ENCODE measurements at regions not wholly inside any gene's neighbourhood (a gene's known extent, or its start where the extent isn't known, plus 50 kb on each side); places are given as distances from the start of the nearest gene placed in this dataset.

DNA sequence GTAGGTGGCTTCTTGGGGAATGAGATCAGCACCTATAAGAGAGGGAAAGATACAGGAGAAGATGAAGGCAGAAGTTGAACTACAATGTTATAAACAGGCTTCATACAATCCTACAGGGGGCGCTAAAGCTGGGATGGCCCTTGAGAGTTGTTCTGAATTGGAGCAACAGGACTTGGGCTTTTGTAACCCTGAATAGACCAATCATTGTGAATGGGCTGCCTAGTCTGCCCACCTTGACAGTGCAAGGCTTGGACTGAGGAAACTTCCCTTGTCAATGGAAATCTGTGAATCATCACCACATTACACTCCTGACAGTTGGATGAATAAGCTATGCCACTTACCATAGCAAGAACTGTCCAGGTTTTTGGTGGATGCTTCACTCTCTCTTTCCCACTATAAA, 306.1 kb downstream of the KCNC2 start:
- no peak for ATAC-seq
- no peak for TF ChIP-seq GLIS3 (CRISPR knock-in tag; IDR thresholded peaks at IDR 0.05)
- TF ChIP-seq CSRNP3 (CRISPR knock-in tag; IDR thresholded peaks at IDR 0.05) = no peak
- no peak for TF ChIP-seq CSDC2 (CRISPR knock-in tag; IDR thresholded peaks at IDR 0.05)
- TF ChIP-seq ESRRG (CRISPR knock-in tag; IDR thresholded peaks at IDR 0.05) = no peak
- no peak for TF ChIP-seq TSHZ2 (CRISPR knock-in tag; IDR thresholded peaks at IDR 0.05)
- TF ChIP-seq TCF4 (CRISPR knock-in tag; IDR thresholded peaks at IDR 0.05; ENCODE audit: borderline replicate concordance) = no peak
- no peak for TF ChIP-seq RARB (CRISPR knock-in tag; IDR thresholded peaks at IDR 0.05)

DNA sequence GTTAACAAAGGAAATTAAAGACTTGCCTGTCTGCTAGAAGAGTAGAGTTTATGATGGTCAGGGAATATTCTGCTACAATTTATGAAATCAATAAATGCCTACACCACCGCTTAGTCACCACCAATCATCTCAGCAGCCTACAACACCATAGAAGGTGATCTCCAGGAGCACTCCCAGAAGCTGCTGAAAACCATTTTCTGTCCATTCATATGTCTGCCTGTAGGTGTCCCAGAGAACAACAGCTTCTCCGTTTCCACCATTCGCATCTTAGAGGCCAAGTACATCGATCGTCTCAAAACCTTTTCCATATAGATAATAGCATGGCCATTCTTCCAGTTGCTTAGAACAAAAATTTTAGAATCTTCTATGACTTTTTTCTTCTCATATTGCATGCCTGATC, 303.4 kb downstream of the KCNC2 start:
- TF ChIP-seq ESRRG (CRISPR knock-in tag; IDR thresholded peaks at IDR 0.05) = no peak
- TF ChIP-seq RARB (CRISPR knock-in tag; IDR thresholded peaks at IDR 0.05) = no peak
- no peak for TF ChIP-seq CSRNP3 (CRISPR knock-in tag; IDR thresholded peaks at IDR 0.05)
- TF ChIP-seq ZFP3 (CRISPR knock-in tag; IDR thresholded peaks at IDR 0.05) = no peak
- no peak for TF ChIP-seq ZNF8 (CRISPR knock-in tag; IDR thresholded peaks at IDR 0.05)
- TF ChIP-seq ZNF565 (CRISPR knock-in tag; conservative IDR thresholded peaks at IDR 0.05; ENCODE audit: low read depth) = no peak
- TF ChIP-seq SNAI2 (CRISPR knock-in tag; IDR thresholded peaks at IDR 0.05) = no peak
- no peak for TF ChIP-seq ZNF70 (CRISPR knock-in tag; IDR thresholded peaks at IDR 0.05)
- no peak for TF ChIP-seq ARNTL (CRISPR knock-in tag; IDR thresholded peaks at IDR 0.05; ENCODE audit: borderline replicate concordance, low read depth)
- no peak for TF ChIP-seq CSDC2 (CRISPR knock-in tag; IDR thresholded peaks at IDR 0.05)
- no peak for TF ChIP-seq TCF4 (CRISPR knock-in tag; IDR thresholded peaks at IDR 0.05; ENCODE audit: borderline replicate concordance)
- TF ChIP-seq ZFP30 (CRISPR knock-in tag; IDR thresholded peaks at IDR 0.05) = no peak
- TF ChIP-seq GLIS3 (CRISPR knock-in tag; IDR thresholded peaks at IDR 0.05) = no peak
- no peak for TF ChIP-seq BACH2 (CRISPR knock-in tag; IDR thresholded peaks at IDR 0.05; ENCODE audit: borderline replicate concordance)
- TF ChIP-seq, protein P1, sequence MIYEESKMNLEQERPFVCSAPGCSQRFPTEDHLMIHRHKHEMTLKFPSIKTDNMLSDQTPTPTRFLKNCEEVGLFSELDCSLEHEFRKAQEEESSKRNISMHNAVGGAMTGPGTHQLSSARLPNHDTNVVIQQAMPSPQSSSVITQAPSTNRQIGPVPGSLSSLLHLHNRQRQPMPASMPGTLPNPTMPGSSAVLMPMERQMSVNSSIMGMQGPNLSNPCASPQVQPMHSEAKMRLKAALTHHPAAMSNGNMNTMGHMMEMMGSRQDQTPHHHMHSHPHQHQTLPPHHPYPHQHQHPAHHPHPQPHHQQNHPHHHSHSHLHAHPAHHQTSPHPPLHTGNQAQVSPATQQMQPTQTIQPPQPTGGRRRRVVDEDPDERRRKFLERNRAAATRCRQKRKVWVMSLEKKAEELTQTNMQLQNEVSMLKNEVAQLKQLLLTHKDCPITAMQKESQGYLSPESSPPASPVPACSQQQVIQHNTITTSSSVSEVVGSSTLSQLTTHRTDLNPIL (CRISPR knock-in tag; IDR thresholded peaks at IDR 0.05; ENCODE audit: low read depth) = no peak
- no peak for TF ChIP-seq TSHZ2 (CRISPR knock-in tag; IDR thresholded peaks at IDR 0.05)
- no peak for TF ChIP-seq PPARA (CRISPR knock-in tag; IDR thresholded peaks at IDR 0.05; ENCODE audit: borderline replicate concordance)
- TF ChIP-seq TOX (CRISPR knock-in tag; IDR thresholded peaks at IDR 0.05; ENCODE audit: borderline replicate concordance) = no peak
- no peak for TF ChIP-seq ISL1 (CRISPR knock-in tag; IDR thresholded peaks at IDR 0.05)
- TF ChIP-seq PATZ1 (CRISPR knock-in tag; IDR thresholded peaks at IDR 0.05; ENCODE audit: borderline replicate concordance) = no peak
- no peak for ATAC-seq
